Lung (tissue), 11 donors: ENCODE measurements at regions not wholly inside any gene's neighbourhood (a gene's known extent, or its start where the extent isn't known, plus 50 kb on each side); places are given as distances from the start of the nearest gene placed in this dataset.

Source experiments
- ATAC-seq: fragments of 200-7000 bp; cut with Tn5 transposase; one replicate; pipeline ENCODE4 v1.9.1; 2020; ENCODE audit warnings: moderate number of reproducible peaks; ENCODE audit not compliant: insufficient read depth, low FRiP score
- DNase-seq, 3 donors: peaks; one replicate each; pipeline ENCODE4 v3.0.0-alpha.2; 2013 to 2017
- H3K27ac ChIP-seq, 2 donors: one replicate each; pipeline ENCODE4 v1.5.1; 2013; ENCODE audit warnings: mild to moderate bottlenecking in 2 of 2, moderate library complexity in 2 of 2, control low read depth in 1 of 2, inconsistent platforms in 1 of 2, low read depth in 1 of 2, low read length in 1 of 2
- H3K27me3 ChIP-seq, 3 donors: one replicate each; pipeline ENCODE4 v1.5.1; 2013; ENCODE audit warnings: low read length in 2 of 3; ENCODE audit not compliant: control insufficient read depth in 3 of 3, insufficient read depth in 3 of 3
- H3K36me3 ChIP-seq, 4 donors: one replicate each; pipeline ENCODE4 v1.5.1; 2013; ENCODE audit warnings: low read length in 4 of 4, mild to moderate bottlenecking in 1 of 4, moderate library complexity in 1 of 4; ENCODE audit not compliant: control insufficient read depth in 4 of 4, insufficient read depth in 4 of 4
- H3K4me1 ChIP-seq, 5 donors: one replicate each; pipeline ENCODE4 v1.5.1; 2013; ENCODE audit warnings: low read length in 5 of 5, mild to moderate bottlenecking in 2 of 5, moderate library complexity in 1 of 5; ENCODE audit not compliant: control insufficient read depth in 5 of 5, insufficient read depth in 5 of 5
- H3K4me3 ChIP-seq: one replicate; pipeline ENCODE4 v1.5.1; 2013; ENCODE audit warnings: mild to moderate bottlenecking, control low read depth, moderate library complexity
- H3K9ac ChIP-seq, 2 donors: one replicate each; pipeline ENCODE4 v1.5.1; 2013; ENCODE audit warnings: low read length in 2 of 2, control low read depth in 1 of 2; ENCODE audit not compliant: insufficient read depth in 1 of 2
- H3K9me3 ChIP-seq, 4 donors: one replicate each; pipeline ENCODE4 v1.5.1; 2013; ENCODE audit warnings: low read length in 3 of 4, mild to moderate bottlenecking in 1 of 4, moderate library complexity in 1 of 4; ENCODE audit not compliant: control insufficient read depth in 4 of 4, insufficient read depth in 3 of 4
- CTCF ChIP-seq: IDR thresholded peaks from 2 replicates; pipeline ENCODE4 v1.5.1; 2012; ENCODE audit warnings: mild to moderate bottlenecking; ENCODE audit errors: control extremely low read depth, extremely low read depth
- WGBS, 2 donors: extraction: QIAGEN DNeasy Blood & Tissue Kit; methylation state at CpG; one replicate each; pipeline ENCODE4 v1.1.7; 2013; 5-methylcytosine and 5-hydroxymethylcytosine counted together
- donor health status: control.
- donor health status: control.
- donor health status: Bipolar disorder and iron deficiency.
- donor health status: healthy.
- donor health status: DM: yes; HTN: yes; CAD: no.

GRCh38 chr13:31072041-31072440, 89.7 kb downstream of the HSPH1 start:
- H3K27me3 ChIP-seq: peaks cover 0 to 3% (median 0%) of the 10 kb centered on the region in 3 donors
- 88 to 90% methylated on average over 3 of the region's 3 CpGs for WGBS, 2 donors
- no peaks in the 10 kb centered on the region for H3K36me3 ChIP-seq
- H3K4me1 ChIP-seq: no peaks in the 10 kb centered on the region
- H3K9ac ChIP-seq: no peak overlapping the region
- DNase-seq (no peak), ATAC-seq (no peak)
- no peaks in the 10 kb centered on the region for H3K9me3 ChIP-seq
- TF ChIP-seq CTCF: no peak
- no peak overlapping the region for H3K27ac ChIP-seq
- no peak overlapping the region for H3K4me3 ChIP-seq

- no peak for ATAC-seq
- Histone ChIP-seq H3K9me3 (no peaks in the 10 kb centered on the region), H3K4me1 (no peaks in the 10 kb centered on the region), H3K27ac (no peak overlapping the region), H3K27me3 (no peaks in the 10 kb centered on the region), H3K9ac (no peak overlapping the region), H3K36me3 (no peaks in the 10 kb centered on the region), H3K4me3 (no peak overlapping the region)
- 65 to 71% methylated on average over 4 of the region's 4 CpGs for WGBS, 2 donors
- TF ChIP-seq CTCF: no peak
- no peak for DNase-seq
Observed at GRCh38 chr13:31069808-31070534, 91.7 kb downstream of the HSPH1 start.

- no peak for DNase-seq
- no peak for ATAC-seq
- Histone ChIP-seq H3K36me3 (no peaks in the 10 kb centered on the region), H3K27ac (no peak overlapping the region), H3K27me3 (no peaks in the 10 kb centered on the region), H3K9ac (no peak overlapping the region), H3K4me3 (no peak overlapping the region), H3K4me1 (no peaks in the 10 kb centered on the region), H3K9me3 (no peaks in the 10 kb centered on the region)
- TF ChIP-seq CTCF: no peak
- WGBS, 2 donors: 89 to 92% methylated on average over 4 of the region's 4 CpGs
Observed at GRCh38 chr13:31068119-31068423, 93.6 kb downstream of the HSPH1 start.
